ENCODE measurements at regions not wholly inside any gene's neighbourhood (a gene's known extent, or its start where the extent isn't known, plus 50 kb on each side); places are given as distances from the start of the nearest gene placed in this dataset.

GRCh38 chr1:80375109-80375508 is 1368.6 kb upstream of the ADGRL4 start:
- Histone ChIP-seq H3K4me3 (no peak overlapping the region), H3K27me3 (replicated peaks; ENCODE audit: insufficient read depth) (no peaks in the 10 kb centered on the region), H3K27ac (no peak overlapping the region), H3K36me3 (no peaks in the 10 kb centered on the region), H3K9me3 (no peaks in the 10 kb centered on the region), H3K4me1 (ENCODE audit: control insufficient read depth in 1 of 2, low read depth in 2 of 2) (no peaks in the 10 kb centered on the region)
- DNase-seq (ENCODE audit: low spot score) = no peak
- TF ChIP-seq, protein P1, sequence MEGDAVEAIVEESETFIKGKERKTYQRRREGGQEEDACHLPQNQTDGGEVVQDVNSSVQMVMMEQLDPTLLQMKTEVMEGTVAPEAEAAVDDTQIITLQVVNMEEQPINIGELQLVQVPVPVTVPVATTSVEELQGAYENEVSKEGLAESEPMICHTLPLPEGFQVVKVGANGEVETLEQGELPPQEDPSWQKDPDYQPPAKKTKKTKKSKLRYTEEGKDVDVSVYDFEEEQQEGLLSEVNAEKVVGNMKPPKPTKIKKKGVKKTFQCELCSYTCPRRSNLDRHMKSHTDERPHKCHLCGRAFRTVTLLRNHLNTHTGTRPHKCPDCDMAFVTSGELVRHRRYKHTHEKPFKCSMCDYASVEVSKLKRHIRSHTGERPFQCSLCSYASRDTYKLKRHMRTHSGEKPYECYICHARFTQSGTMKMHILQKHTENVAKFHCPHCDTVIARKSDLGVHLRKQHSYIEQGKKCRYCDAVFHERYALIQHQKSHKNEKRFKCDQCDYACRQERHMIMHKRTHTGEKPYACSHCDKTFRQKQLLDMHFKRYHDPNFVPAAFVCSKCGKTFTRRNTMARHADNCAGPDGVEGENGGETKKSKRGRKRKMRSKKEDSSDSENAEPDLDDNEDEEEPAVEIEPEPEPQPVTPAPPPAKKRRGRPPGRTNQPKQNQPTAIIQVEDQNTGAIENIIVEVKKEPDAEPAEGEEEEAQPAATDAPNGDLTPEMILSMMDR (IDR thresholded peaks at IDR 0.05) = no peak
- no peak for ATAC-seq (ENCODE audit: insufficient number of reproducible peaks, low FRiP score, low read depth)

DNA sequence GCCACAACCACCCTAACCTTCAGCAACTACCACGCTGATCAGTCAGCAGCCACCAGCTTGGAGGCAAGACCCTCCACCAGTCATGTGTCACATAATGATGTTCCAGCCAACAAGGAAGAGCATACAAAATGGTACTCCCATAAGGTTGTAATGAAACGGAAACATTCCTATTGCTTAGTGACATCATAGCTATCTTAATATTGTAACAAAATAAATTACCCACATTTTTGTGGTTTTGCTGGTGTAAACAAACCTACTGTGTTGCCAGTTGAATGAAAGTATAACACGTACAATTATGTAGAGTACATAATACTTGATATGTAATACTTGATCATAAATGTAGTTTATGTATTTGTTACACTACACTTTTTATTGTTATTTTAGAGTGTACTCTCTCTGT is 1363.2 kb upstream of the ADGRL4 start:
- Histone ChIP-seq H3K27me3 (replicated peaks; ENCODE audit: insufficient read depth) (no peaks in the 10 kb centered on the region), H3K36me3 (no peaks in the 10 kb centered on the region), H3K4me3 (no peak overlapping the region), H3K4me1 (ENCODE audit: control insufficient read depth in 1 of 2, low read depth in 2 of 2) (no peaks in the 10 kb centered on the region), H3K9me3 (no peaks in the 10 kb centered on the region), H3K27ac (no peak overlapping the region)
- ATAC-seq (ENCODE audit: insufficient number of reproducible peaks, low FRiP score, low read depth) (no peak), DNase-seq (ENCODE audit: low spot score) (no peak)
- TF ChIP-seq, protein P1 (IDR thresholded peaks at IDR 0.05) = no peak

GRCh38 chr1:80367058-80367457 is 1360.5 kb upstream of the ADGRL4 start:
- no peak for ATAC-seq (ENCODE audit: insufficient number of reproducible peaks, low FRiP score, low read depth)
- H3K4me1 ChIP-seq (ENCODE audit: control insufficient read depth in 1 of 2, low read depth in 2 of 2) = no peaks in the 10 kb centered on the region
- TF ChIP-seq, protein P1 (IDR thresholded peaks at IDR 0.05) = no peak

GRCh38 chr1:80365359-80366021 is 1359.0 kb upstream of the ADGRL4 start:
- no peaks in the 10 kb centered on the region for H3K9me3 ChIP-seq
- no peak overlapping the region for H3K27ac ChIP-seq
- no peaks in the 10 kb centered on the region for H3K27me3 ChIP-seq (replicated peaks; ENCODE audit: insufficient read depth)
- ATAC-seq (ENCODE audit: insufficient number of reproducible peaks, low FRiP score, low read depth) (no peak), DNase-seq (ENCODE audit: low spot score) (no peak)
- H3K4me1 ChIP-seq (ENCODE audit: control insufficient read depth in 1 of 2, low read depth in 2 of 2) = no peaks in the 10 kb centered on the region
- TF ChIP-seq, protein P1 (IDR thresholded peaks at IDR 0.05) = no peak
- H3K36me3 ChIP-seq = no peaks in the 10 kb centered on the region
- H3K4me3 ChIP-seq = no peak overlapping the region

More at GRCh38 chr1:80367058-80367457, 1360.5 kb upstream of the ADGRL4 start:
- DNase-seq (ENCODE audit: low spot score) = no peak
- no peak overlapping the region for H3K4me3 ChIP-seq
- H3K27ac ChIP-seq = no peak overlapping the region
- no peaks in the 10 kb centered on the region for H3K36me3 ChIP-seq
- no peaks in the 10 kb centered on the region for H3K27me3 ChIP-seq (replicated peaks; ENCODE audit: insufficient read depth)
- H3K9me3 ChIP-seq = no peaks in the 10 kb centered on the region

GRCh38 chr1:80363689-80364475 is 1357.4 kb upstream of the ADGRL4 start:
- TF ChIP-seq, protein P1 (IDR thresholded peaks at IDR 0.05) = no peak
- DNase-seq (ENCODE audit: low spot score) (no peak), ATAC-seq (ENCODE audit: insufficient number of reproducible peaks, low FRiP score, low read depth) (no peak)
- H3K4me1 ChIP-seq (ENCODE audit: control insufficient read depth in 1 of 2, low read depth in 2 of 2) = no peaks in the 10 kb centered on the region
- H3K27ac ChIP-seq = no peak overlapping the region
- H3K4me3 ChIP-seq = no peak overlapping the region
- H3K36me3 ChIP-seq = no peaks in the 10 kb centered on the region
- H3K27me3 ChIP-seq (replicated peaks; ENCODE audit: insufficient read depth) = no peaks in the 10 kb centered on the region
- no peaks in the 10 kb centered on the region for H3K9me3 ChIP-seq
